ENCODE measurements at regions not wholly inside any gene's neighbourhood (a gene's known extent, or its start where the extent isn't known, plus 50 kb on each side); places are given as distances from the start of the nearest gene placed in this dataset.

GRCh38 chr15:91468871-91469580 lies 369.0 kb downstream of the SV2B start:
- TF ChIP-seq EZH2phosphoT487 (IDR thresholded peaks at IDR 0.05; ENCODE audit: insufficient read depth, low read depth) (no peak), EZH2 (IDR thresholded peaks at IDR 0.05; ENCODE audit: insufficient read depth, poor library complexity, severe bottlenecking) (no peak)
